Activated CD4-positive, alpha-beta T cell treated with anti-CD3 and anti-CD28 coated beads, Interleukin-10, Interleukin-2, amounts not matched to agents 100 ng/mL and 50 ng/mL, durations not matched to agents 16 hours and 8 hours (primary cell): ENCODE measurements at regions not wholly inside any gene's neighbourhood (a gene's known extent, or its start where the extent isn't known, plus 50 kb on each side); places are given as distances from the start of the nearest gene placed in this dataset.
A peak's percentile ranks its signal among the peaks of the same experiment; 100 is the strongest.
"Not testable (repeated sequence)": the region's sequence is repeated elsewhere in the genome, so short reads cannot be mapped to it uniquely, and the experiment has no call there.

Experiments
- DNase-seq: peaks from one replicate; pipeline ENCODE4 v3.0.0-alpha.2; 2020

- peak; percentile 5 for DNase-seq
These were observed 1643.5 kb downstream of the TP53TG3F start for GRCh38 chr16:35102780-35103403.

- not testable (repeated sequence) for DNase-seq
These were observed 1652.4 kb downstream of the TP53TG3F start for GRCh38 chr16:35111772-35112171.

- no peak for DNase-seq
These were observed 1672.0 kb downstream of the TP53TG3F start for GRCh38 chr16:35131429-35131828.

GRCh38 chr16:35134471-35134870 is 1675.1 kb downstream of the TP53TG3F start:
- no peak for DNase-seq

- DNase-seq = no peak
These were observed 1681.0 kb downstream of the TP53TG3F start for GRCh38 chr16:35140293-35140986.

- DNase-seq = no peak
These were observed 1681.9 kb downstream of the TP53TG3F start for GRCh38 chr16:35141303-35141702.

GRCh38 chr16:35142147-35142808 is 1682.9 kb downstream of the TP53TG3F start:
- no peak for DNase-seq

GRCh38 chr16:35142809-35143192 is 1683.4 kb downstream of the TP53TG3F start:
- no peak for DNase-seq

GRCh38 chr16:35144212-35144932 is 1685.0 kb downstream of the TP53TG3F start:
- no peak for DNase-seq

GRCh38 chr16:35146031-35146710 is 1686.8 kb downstream of the TP53TG3F start:
- no peak for DNase-seq

- no peak for DNase-seq
These were observed 1687.5 kb downstream of the TP53TG3F start for GRCh38 chr16:35146723-35147458.

GRCh38 chr16:35147556-35148504 is 1688.4 kb downstream of the TP53TG3F start:
- DNase-seq = no peak

GRCh38 chr16:35148748-35149147 is 1689.3 kb downstream of the TP53TG3F start:
- no peak for DNase-seq

GRCh38 chr16:35149550-35149949 is 1690.1 kb downstream of the TP53TG3F start:
- DNase-seq = no peak

- no peak for DNase-seq
These were observed 1691.4 kb downstream of the TP53TG3F start for GRCh38 chr16:35150805-35151312.

GRCh38 chr16:35152067-35152627 is 1692.7 kb downstream of the TP53TG3F start:
- no peak for DNase-seq

GRCh38 chr16:35154627-35155026 is 1695.2 kb downstream of the TP53TG3F start:
- DNase-seq = no peak

GRCh38 chr16:35157549-35157948 is 1698.1 kb downstream of the TP53TG3F start:
- not testable (repeated sequence) for DNase-seq

- not testable (repeated sequence) for DNase-seq
These were observed 1709.9 kb downstream of the TP53TG3F start for GRCh38 chr16:35169324-35169723.

GRCh38 chr16:35170061-35170460 is 1710.6 kb downstream of the TP53TG3F start:
- DNase-seq = not testable (repeated sequence)
